NCI-H82 treated with DMSO at 0.1 percent for 48 hours (cell line): ENCODE measurements at regions not wholly inside any gene's neighbourhood (a gene's known extent, or its start where the extent isn't known, plus 50 kb on each side); places are given as distances from the start of the nearest gene placed in this dataset.
"Not testable (repeated sequence)": the region's sequence is repeated elsewhere in the genome, so short reads cannot be mapped to it uniquely, and the experiment has no call there.

Source experiments
- DNase-seq: peaks from one replicate; lab custom pipeline; 2025; ENCODE audit not compliant: unreplicated experiment; lab: John Stamatoyannopoulos, UW

DNA sequence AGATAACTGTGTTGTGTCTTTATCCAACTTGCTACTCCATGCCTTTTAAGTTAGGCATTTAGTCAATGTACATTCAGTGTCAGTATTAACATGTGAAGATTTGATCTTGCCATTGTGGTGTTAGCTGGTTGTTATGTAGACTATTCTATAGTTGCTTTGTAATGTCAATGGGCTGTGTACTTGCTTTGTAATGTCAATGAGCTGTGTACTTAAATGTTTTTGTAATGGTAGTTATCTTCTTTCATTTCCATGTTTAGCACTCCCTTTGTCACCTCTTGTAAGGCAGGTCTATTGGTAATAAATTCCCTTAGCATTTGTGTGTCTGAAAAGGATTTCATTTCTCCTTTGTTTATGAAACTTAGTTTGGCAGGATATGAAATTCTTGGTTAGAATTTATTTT, 53.4 kb downstream of the MC4R start:
- no peak for DNase-seq

DNA sequence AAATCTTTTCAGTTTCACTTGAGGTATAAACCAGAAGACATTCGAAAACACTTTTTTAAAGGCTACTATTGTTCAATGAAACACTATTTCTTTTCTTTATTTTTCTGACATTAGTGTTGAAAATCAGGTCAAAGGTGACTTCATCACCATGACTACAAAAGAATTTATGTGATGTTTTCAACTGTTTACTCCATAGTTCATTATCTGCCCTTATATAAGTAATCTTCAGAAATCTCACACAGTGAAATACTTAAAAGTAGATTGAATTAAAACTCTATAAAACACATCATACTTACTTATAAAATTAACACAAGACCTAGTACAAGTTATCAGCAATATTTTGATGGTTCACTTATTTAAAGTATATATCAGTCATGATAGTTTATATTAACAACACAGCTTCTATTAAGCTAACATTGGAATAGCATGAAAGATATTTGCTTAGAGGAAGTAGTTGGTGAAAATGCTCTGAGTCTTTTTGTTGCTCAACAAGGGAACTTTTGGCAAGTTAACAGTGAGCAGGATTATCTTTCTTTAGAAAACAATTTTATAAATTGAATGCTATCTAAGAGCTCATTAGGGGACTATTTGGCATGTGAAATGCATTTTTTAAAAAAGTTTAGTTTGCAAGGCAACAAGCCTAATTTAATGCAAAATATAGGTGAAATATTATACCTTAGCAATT, 60.8 kb downstream of the MC4R start:
- no peak for DNase-seq

GRCh38 chr18:60295674-60296073, 76.9 kb downstream of the MC4R start:
- DNase-seq, result no peak

DNA sequence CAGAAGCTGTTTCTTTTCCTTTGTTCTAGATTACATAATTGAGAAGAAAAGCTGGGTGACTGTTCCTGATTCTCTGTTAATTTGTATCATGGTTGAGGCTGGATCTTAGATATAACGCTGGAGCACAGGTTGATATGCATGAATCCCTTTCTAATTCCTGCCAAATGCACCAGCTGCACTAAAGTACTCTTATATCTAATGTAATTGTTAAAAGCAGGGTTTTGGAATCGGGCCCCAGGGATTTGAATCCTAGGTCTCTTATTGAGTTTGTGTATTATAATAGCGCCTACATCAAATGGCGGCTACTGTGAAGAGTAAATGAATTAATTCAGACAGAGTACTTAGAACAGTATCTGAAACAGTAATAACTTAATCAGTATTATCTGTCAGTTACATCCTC, 80.4 kb downstream of the MC4R start:
- DNase-seq, result peak; percentile 34

- DNase-seq, result no peak
These were observed 93.2 kb downstream of the MC4R start for GRCh38 chr18:60279391-60279790.

GRCh38 chr18:60277855-60278480, 94.6 kb downstream of the MC4R start:
- no peak for DNase-seq

DNA sequence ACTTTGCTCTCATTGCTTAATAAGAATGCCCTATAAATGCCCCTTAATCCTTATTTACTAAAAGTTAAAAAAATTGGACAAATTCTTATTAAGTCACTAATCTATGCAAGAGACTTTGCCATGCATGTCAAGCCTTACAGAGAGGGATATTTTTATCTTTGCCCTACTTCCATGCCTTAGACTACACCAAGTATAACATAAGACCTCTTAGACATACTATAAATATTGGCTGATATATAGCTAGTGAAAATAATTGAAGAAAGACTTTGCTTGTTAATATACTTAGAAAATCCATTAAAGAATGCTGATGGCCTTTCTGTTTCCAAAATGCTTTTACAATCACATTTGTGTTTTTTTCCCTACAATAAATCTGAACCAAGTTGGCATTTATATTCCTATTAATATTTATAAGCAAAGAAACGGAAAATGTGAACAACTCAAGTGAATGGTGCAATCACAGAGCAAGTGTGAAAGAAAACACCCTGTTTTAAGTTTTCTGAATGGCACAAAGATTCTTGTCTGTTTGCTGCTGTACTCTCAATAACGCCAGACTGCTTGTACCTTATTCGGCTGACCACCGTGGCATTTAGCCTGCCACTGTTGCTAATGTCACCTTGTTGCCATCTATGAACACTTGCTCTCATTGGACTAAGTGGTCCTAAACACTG, 105.0 kb downstream of the MC4R start:
- DNase-seq, result no peak

DNA sequence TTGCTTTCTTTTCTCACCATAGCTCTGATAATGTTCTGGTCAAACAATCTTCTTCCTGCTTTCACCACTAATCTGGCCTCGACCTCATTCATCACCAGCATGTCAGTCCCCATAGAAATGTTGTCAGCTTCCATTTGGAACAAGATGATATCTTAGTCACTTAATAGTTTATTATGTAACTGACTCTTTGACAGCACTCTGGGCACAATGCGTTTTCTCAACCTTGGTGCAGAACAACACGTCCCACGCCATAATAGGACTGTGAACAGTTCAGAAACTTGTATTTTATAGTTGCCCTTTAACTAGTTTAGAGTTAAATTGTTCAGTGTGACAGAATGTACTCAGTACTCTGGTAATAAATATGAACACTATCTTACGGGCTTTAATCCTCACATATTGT, 106.0 kb downstream of the MC4R start:
- DNase-seq, result no peak

- DNase-seq, result no peak
These were observed 113.4 kb downstream of the MC4R start for GRCh38 chr18:60259052-60259681.

- DNase-seq, result no peak
These were observed 123.2 kb downstream of the MC4R start for GRCh38 chr18:60249388-60249787.

DNA sequence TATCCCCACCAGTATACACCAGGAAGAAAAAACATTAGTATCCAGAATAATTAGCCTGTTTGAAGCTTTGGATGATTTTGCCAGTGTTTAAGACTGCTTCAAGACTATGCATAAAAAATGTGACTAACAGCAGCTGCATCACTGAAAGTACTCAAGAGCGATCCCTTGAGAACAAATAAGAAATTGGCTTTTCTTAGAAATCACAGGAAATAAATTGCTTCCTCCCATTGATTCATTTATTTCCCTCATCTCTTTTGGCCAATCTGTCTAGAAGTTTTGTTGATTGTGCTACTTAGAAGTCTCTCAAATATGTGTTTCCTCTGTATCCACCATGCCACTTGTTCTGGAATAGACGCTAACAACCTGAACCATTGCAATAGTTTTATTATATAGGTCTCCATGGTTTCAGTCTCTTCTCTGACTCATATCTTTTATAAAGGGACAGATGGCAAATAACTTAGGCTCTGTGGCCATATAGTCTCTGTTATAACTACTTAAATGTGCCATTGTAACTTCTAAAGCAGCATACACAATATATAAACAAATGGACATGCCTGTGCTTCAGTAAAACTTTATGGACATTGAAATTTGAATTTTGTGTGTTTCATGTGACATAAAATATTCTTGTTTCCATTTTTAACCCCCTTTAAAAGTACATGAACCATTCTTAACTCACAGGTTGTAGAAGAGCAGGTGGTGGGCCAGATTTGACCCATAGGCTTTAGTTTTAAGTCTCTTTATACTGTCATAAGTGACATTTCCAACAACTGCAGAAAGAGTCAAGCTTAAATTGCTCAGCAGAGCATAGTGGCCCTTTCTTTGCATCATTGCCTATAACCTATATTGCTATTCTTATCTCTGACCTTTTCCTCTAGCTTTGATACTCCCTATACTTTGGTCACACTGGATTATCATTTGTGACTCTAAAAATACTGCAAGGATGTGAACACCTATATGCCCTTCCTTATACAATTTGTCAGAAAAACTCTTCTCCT, 123.9 kb downstream of the MC4R start:
- DNase-seq, result no peak

DNA sequence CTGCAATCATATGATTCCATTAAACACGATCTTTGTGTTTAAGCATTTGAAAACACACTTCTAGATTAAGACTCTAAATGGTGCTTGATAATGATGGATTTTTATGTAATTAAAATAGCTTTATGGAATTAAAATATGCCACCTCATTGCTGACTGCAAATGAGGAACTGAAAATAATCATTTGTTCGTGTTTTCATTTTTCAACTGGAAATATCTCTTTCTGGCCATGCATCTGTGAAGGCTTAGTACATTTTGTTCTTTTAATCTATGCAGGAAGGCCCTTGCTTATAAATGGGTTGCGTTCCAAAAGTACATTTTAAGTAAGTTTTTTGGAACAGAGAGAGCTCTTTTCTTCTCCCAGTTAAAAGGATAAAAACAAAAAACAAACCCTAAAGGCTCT, 125.5 kb downstream of the MC4R start:
- no peak for DNase-seq

- DNase-seq, result peak; percentile 54
These were observed 126.0 kb downstream of the MC4R start for GRCh38 chr18:60246606-60247005.

- no peak for DNase-seq
These were observed 127.5 kb downstream of the MC4R start for GRCh38 chr18:60245096-60245495.

DNA sequence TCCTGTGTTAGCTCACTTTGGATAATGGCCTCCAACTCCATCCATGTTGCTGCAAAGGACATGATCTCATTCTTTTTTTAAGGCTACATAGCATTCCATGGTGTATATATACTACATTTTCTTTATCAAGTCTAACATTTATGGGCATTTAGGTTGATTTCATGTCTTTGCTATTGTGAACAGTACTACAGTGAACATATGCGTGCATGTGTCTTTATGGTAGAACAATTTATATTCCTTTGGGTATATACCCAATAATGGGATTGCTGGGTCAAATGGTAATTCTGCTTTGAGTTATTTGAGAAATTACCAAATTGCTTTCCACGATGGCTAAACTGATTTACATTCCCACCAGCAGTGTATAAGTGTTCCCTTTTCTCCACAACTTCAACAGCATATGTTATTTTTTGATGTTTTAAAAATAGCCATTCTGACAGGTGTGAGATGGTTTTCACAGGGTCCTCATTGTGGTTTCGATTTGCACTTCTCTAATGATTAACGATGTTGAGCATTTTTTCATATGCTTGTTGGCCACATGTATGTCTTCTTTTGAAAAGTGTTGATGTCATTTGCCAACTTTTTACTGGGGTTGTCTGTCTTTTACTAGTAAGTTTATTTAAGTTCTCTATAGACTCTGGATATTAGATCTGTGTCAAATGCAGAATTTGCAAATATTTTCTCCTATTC, 133.4 kb downstream of the MC4R start:
- not testable (repeated sequence) for DNase-seq

GRCh38 chr18:60235164-60235563, 137.4 kb downstream of the MC4R start:
- no peak for DNase-seq

DNA sequence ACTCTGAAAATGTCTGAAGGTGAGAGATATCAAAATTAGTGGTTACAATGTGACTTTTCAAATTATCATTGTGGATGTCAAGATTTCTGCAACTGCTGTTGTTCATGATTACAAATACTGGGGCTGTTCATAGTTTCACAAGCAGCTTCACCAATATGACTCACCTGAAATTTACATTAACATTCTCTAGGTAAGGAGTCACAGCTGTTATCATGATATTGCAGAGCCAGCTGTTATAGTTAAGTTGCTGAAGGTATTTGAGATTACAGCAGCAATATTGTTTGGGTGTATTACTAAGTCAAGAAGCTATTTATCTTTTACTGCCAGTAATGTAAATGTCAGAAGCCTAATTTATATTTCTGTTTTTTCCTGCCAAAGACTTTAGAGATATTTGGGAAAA, 140.0 kb downstream of the MC4R start:
- DNase-seq, result no peak

DNA sequence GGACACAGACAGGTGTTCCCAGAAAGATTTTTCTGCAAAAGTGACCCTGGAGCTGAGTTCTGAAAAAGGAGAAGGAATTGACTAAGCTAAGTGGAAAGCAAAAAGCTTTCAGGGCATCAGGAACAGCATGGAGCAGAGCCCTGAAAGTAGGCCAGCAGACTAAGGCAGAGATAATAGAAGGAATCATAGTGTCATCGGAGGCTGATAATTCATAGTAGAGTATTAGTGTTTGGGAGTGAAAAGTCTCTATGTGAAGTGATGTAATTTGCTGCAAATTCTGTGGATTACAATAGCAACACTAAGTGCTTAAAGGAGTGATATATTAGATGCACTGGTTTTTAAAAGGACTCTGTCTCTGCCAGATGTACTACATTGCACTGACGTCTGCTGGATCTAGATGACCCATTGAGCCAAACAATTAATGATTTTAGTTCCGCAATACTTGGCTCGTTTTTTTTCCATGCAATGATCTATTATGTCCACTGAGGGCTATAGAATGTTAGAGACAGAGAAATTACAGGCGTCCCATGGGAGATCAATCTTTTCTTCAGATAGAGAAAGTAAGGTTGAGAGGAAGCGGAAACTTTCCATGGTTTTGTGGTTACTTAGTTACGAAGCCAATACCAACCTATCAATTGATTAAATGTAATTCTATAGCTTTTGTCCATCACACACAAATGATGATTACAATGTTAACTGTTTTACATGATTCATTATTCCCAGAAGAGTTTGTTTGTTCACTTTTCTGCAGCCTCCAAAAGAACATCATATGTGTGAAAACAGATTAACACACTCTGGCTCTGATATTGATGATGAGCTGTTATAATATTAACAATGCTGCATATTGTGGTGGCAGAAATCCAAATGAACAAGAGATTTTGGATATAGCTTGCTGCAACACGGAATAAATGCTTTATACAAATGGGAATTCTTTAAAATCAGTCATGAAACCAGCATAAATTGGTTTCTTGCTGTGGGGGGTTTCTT, 143.7 kb downstream of the MC4R start:
- no peak for DNase-seq

GRCh38 chr18:60215432-60215831, 157.1 kb downstream of the MC4R start:
- no peak for DNase-seq
